MCF 10A (cell line): ENCODE measurements at regions not wholly inside any gene's neighbourhood (a gene's known extent, or its start where the extent isn't known, plus 50 kb on each side); places are given as distances from the start of the nearest gene placed in this dataset.

Experiments used
- BruUV-seq: library from RNA; stranded (reverse); fragments of 400-500 nt; replicated peaks from 2 replicates; lab custom pipeline; 2021; lab: Mats Ljungman, UMichigan
- CTCF ChIA-PET: fragments of 300-600 bp; sonication (Branson Sonifier 250); formaldehyde crosslinking; extraction: SDS; loops from one replicate; lab custom pipeline; 2021; ENCODE audit warnings: antibody characterized with exemption, inconsistent platforms; lab: Yijun Ruan, JAX
- POLR2A ChIA-PET: fragments of 300-600, 350-650 bp; sonication (Branson Sonifier 250); formaldehyde crosslinking; extraction: SDS; loops from one replicate; lab custom pipeline; 2020; ENCODE audit warnings: antibody characterized with exemption, inconsistent platforms; lab: Yijun Ruan, JAX
- DNase-seq: peaks from one replicate; pipeline ENCODE4 v3.0.0-alpha.2; 2018; ENCODE audit not compliant: unreplicated experiment
- H3K27ac Mint-ChIP-seq: one replicate; pipeline ENCODE4 v1.8.0; 2022; ENCODE audit warnings: mild to moderate bottlenecking, low read depth, mixed read lengths; ENCODE audit not compliant: unreplicated experiment
- H3K27me3 Mint-ChIP-seq: one replicate; pipeline ENCODE4 v1.8.0; 2022; ENCODE audit warnings: mixed read lengths; ENCODE audit not compliant: insufficient read depth, unreplicated experiment
- H3K36me3 Mint-ChIP-seq: one replicate; pipeline ENCODE4 v1.8.0; 2022; ENCODE audit warnings: mild to moderate bottlenecking, moderate library complexity, mixed read lengths; ENCODE audit not compliant: insufficient read depth, unreplicated experiment
- H3K4me1 Mint-ChIP-seq: one replicate; pipeline ENCODE4 v1.8.0; 2022; ENCODE audit warnings: mixed read lengths; ENCODE audit not compliant: insufficient read depth, unreplicated experiment
- H3K4me3 Mint-ChIP-seq: one replicate; pipeline ENCODE4 v1.8.0; 2022; ENCODE audit warnings: mild to moderate bottlenecking, moderate library complexity, mixed read lengths; ENCODE audit not compliant: unreplicated experiment
- H3K9me3 Mint-ChIP-seq: one replicate; pipeline ENCODE4 v1.8.0; 2022; ENCODE audit warnings: mixed read lengths; ENCODE audit not compliant: unreplicated experiment
- CTCF ChIP-seq: fragments of 200-600 bp; IDR thresholded peaks from one replicate; pipeline ENCODE4 v1.8.0; 2022; ENCODE audit warnings: antibody characterized with exemption, mild to moderate bottlenecking; ENCODE audit not compliant: unreplicated experiment
- intact Hi-C: fragments of 100-400 bp; cut with micrococcal nuclease; formaldehyde crosslinking; loops from 2 replicates; pipeline ENCODE4 v1.14.1; 2022

GRCh38 chr4:131302108-131302507 is 1847.0 kb upstream of the PCDH10 start:
- Mint-ChIP-seq H3K36me3 (no peaks in the 10 kb centered on the region), H3K27me3 (no peaks in the 10 kb centered on the region), H3K4me3 (no peak overlapping the region), H3K9me3 (no peaks in the 10 kb centered on the region), H3K27ac (no peak overlapping the region), H3K4me1 (peaks cover 9% of the 10 kb centered on the region)
- no peak for TF ChIP-seq CTCF
- BruUV-seq = no TSS peak
- POLR2A ChIA-PET = interaction anchor here (0.6 kb wide), 1 partner anchor 29 kb away, joined by 5 read pairs; no protein-coding TSS in a partner anchor
- intact Hi-C loops = no loop called here
- CTCF ChIA-PET = interaction anchor here (0.6 kb wide), 1 partner anchor 958 kb away, joined by 3 read pairs; no protein-coding TSS in a partner anchor
- no peak for DNase-seq

DNA sequence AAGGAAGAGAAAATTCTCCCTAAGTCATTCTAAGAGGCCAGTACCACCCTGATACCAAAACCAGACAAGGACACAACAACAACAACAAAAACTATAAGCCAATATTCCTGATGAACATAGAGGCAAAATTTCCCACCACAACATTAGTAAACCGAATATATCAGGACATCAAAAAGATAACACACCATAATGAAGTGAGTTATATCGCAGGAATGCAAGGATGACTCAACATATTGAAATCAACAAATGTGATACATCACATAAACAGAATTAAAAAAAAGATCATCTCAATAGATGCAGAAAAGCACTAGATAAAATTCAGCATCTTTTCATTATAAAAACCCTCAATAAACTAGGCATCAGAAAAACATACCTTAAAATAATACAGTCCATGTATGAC is 1844.4 kb upstream of the PCDH10 start:
- peaks cover 9% of the 10 kb centered on the region for H3K4me1 Mint-ChIP-seq
- no peak for TF ChIP-seq CTCF
- BruUV-seq = no TSS peak
- peak overlapping the region; percentile 14 for H3K27ac Mint-ChIP-seq
- H3K9me3 Mint-ChIP-seq = no peaks in the 10 kb centered on the region
- intact Hi-C loops = no loop called here
- CTCF ChIA-PET = no interaction called here
- POLR2A ChIA-PET = no interaction called here
- no peaks in the 10 kb centered on the region for H3K27me3 Mint-ChIP-seq
- peak; percentile 13 for DNase-seq
- no peak overlapping the region for H3K4me3 Mint-ChIP-seq
- no peaks in the 10 kb centered on the region for H3K36me3 Mint-ChIP-seq

GRCh38 chr4:131309628-131310027 is 1839.5 kb upstream of the PCDH10 start:
- Mint-ChIP-seq H3K4me3 (no peak overlapping the region), H3K36me3 (no peaks in the 10 kb centered on the region), H3K4me1 (peaks cover 3% of the 10 kb centered on the region), H3K9me3 (no peaks in the 10 kb centered on the region), H3K27ac (no peak overlapping the region), H3K27me3 (no peaks in the 10 kb centered on the region)
- TF ChIP-seq CTCF = no peak
- no peak for DNase-seq
- ChIA-PET CTCF (no interaction called here), POLR2A (no interaction called here)
- intact Hi-C loops = no loop called here
- no TSS peak for BruUV-seq

DNA sequence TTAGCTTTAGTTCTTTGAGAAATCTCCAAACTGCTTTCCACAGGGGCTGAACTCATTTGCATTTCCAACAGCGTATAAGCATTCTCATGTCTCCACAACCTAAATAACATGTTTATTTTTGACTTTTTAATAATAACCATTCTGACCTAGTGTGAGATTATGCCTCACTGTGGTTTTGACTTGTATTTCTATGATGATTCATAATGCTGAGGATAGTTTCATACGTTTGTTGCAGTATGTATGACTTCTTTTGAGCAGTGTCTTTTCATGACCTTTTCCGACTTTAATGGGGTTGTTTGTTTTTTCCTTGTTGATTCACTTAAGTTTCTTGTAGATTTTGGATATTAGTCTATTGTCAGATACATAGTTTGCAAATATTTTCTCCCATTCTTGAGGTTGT is 1833.0 kb upstream of the PCDH10 start:
- Mint-ChIP-seq H3K9me3 (no peaks in the 10 kb centered on the region), H3K27me3 (no peaks in the 10 kb centered on the region), H3K27ac (no peak overlapping the region), H3K36me3 (no peaks in the 10 kb centered on the region), H3K4me3 (no peak overlapping the region), H3K4me1 (no peaks in the 10 kb centered on the region)
- ChIA-PET POLR2A (no interaction called here), CTCF (no interaction called here)
- no TSS peak for BruUV-seq
- no peak for DNase-seq
- TF ChIP-seq CTCF = no peak
- intact Hi-C loops = no loop called here
